Fibroblast of lung (primary cell): ENCODE measurements at regions not wholly inside any gene's neighbourhood (a gene's known extent, or its start where the extent isn't known, plus 50 kb on each side); places are given as distances from the start of the nearest gene placed in this dataset.

ENCODE experiments used
- EZH2 ChIP-seq: IDR thresholded peaks from 2 replicates; pipeline ENCODE4 v1.5.1; 2012; ENCODE audit warnings: low read length, control low read depth, mild to moderate bottlenecking; ENCODE audit errors: missing control alignments
- TF ChIP-seq, protein P1 (sequence below), 2 donors: IDR thresholded peaks in 1 of 2; conservative IDR thresholded peaks in 1 of 2; 1 replicate in 1 of 2; 2 replicates in 1 of 2; pipeline ENCODE4 v1.5.1; 2011 to 2012; ENCODE audit warnings: low read length in 2 of 2, control low read depth in 1 of 2, inconsistent platforms in 1 of 2, low read depth in 1 of 2, mild to moderate bottlenecking in 1 of 2

DNA sequence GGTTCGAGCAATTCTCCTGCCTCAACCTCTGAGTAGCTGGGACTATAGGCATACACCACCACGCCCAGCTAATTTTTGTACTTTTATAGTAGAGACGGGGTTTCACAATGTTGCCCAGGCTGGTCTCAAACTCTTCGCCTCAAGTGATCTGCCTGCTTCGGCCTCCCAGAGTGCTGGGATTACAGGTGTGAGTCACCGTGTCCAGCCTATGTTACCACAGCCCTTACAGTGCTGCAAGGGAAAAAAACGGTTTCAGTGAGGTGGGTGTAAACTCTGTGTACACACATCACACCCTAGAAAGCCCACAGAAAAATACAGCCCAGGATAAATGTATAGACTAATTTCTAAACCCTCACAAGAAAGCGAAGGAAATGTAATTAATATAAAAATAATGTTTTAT, 103.5 kb upstream of the AKAP13 start:
- TF ChIP-seq, protein P1, sequence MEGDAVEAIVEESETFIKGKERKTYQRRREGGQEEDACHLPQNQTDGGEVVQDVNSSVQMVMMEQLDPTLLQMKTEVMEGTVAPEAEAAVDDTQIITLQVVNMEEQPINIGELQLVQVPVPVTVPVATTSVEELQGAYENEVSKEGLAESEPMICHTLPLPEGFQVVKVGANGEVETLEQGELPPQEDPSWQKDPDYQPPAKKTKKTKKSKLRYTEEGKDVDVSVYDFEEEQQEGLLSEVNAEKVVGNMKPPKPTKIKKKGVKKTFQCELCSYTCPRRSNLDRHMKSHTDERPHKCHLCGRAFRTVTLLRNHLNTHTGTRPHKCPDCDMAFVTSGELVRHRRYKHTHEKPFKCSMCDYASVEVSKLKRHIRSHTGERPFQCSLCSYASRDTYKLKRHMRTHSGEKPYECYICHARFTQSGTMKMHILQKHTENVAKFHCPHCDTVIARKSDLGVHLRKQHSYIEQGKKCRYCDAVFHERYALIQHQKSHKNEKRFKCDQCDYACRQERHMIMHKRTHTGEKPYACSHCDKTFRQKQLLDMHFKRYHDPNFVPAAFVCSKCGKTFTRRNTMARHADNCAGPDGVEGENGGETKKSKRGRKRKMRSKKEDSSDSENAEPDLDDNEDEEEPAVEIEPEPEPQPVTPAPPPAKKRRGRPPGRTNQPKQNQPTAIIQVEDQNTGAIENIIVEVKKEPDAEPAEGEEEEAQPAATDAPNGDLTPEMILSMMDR (conservative IDR thresholded peaks at IDR 0.05 in 1 of 2, IDR thresholded peaks at IDR 0.05 in 1 of 2; ENCODE audit: low read depth in 1 of 2, low read length in 2 of 2), result no peak
- TF ChIP-seq EZH2, result no peak
